Stimulated activated CD4-positive, alpha-beta T cell treated with anti-CD3 and anti-CD28 coated beads, Interleukin-2, amount 100 ng/mL, for 4 hours (primary cell): ENCODE measurements at regions not wholly inside any gene's neighbourhood (a gene's known extent, or its start where the extent isn't known, plus 50 kb on each side); places are given as distances from the start of the nearest gene placed in this dataset.
"Not testable (repeated sequence)": the region's sequence is repeated elsewhere in the genome, so short reads cannot be mapped to it uniquely, and the experiment has no call there.

Experiments
- DNase-seq: peaks from one replicate; pipeline ENCODE4 v3.0.0-alpha.2; 2020; ENCODE audit warnings: low read depth

GRCh38 chr12:4822572-4822971 is 87.1 kb upstream of the KCNA1 start:
- DNase-seq, result no peak

GRCh38 chr12:4824380-4824779 is 85.3 kb upstream of the KCNA1 start:
- DNase-seq, result no peak

GRCh38 chr12:4825011-4825858 is 84.5 kb upstream of the KCNA1 start:
- no peak for DNase-seq

- no peak for DNase-seq
Observed at GRCh38 chr12:4826909-4827308, 82.8 kb upstream of the KCNA1 start.

- DNase-seq, result no peak
Observed at GRCh38 chr12:4828176-4828575, 81.5 kb upstream of the KCNA1 start.

- no peak for DNase-seq
Observed at GRCh38 chr12:4829161-4829792, 80.4 kb upstream of the KCNA1 start.

- no peak for DNase-seq
Observed at GRCh38 chr12:4829793-4830162, 79.9 kb upstream of the KCNA1 start.

- DNase-seq, result no peak
Observed at GRCh38 chr12:4830556-4831210, 79.0 kb upstream of the KCNA1 start.

GRCh38 chr12:4833053-4833452 is 76.7 kb upstream of the KCNA1 start:
- DNase-seq, result no peak

GRCh38 chr12:4833524-4833923 is 76.2 kb upstream of the KCNA1 start:
- DNase-seq, result no peak

- not testable (repeated sequence) for DNase-seq
Observed at GRCh38 chr12:4842401-4842800, 67.3 kb upstream of the KCNA1 start.

GRCh38 chr12:4843907-4844306 is 65.8 kb upstream of the KCNA1 start:
- no peak for DNase-seq

- no peak for DNase-seq
Observed at GRCh38 chr12:4847713-4848112, 62.0 kb upstream of the KCNA1 start.

GRCh38 chr12:4849115-4849541 is 60.6 kb upstream of the KCNA1 start:
- DNase-seq, result peak; percentile 6

GRCh38 chr12:4849795-4850345 is 59.8 kb upstream of the KCNA1 start:
- no peak for DNase-seq

- no peak for DNase-seq
Observed at GRCh38 chr12:4850857-4851380, 58.8 kb upstream of the KCNA1 start.

GRCh38 chr12:4852308-4852707 is 57.4 kb upstream of the KCNA1 start:
- no peak for DNase-seq

GRCh38 chr12:4852911-4853310 is 56.8 kb upstream of the KCNA1 start:
- DNase-seq, result no peak

GRCh38 chr12:4855121-4855924 is 54.4 kb upstream of the KCNA1 start:
- peak; percentile 29 for DNase-seq

- no peak for DNase-seq
Observed at GRCh38 chr12:4856596-4856995, 53.1 kb upstream of the KCNA1 start.

GRCh38 chr12:4857472-4858291 is 52.0 kb upstream of the KCNA1 start:
- DNase-seq, result peak; percentile 52
